ENCODE measurements at regions not wholly inside any gene's neighbourhood (a gene's known extent, or its start where the extent isn't known, plus 50 kb on each side); places are given as distances from the start of the nearest gene placed in this dataset.

GRCh38 chr12:18932211-18932610 is 194.3 kb downstream of the CAPZA3 start:
- no peak for TF ChIP-seq POLR2AphosphoS5 (IDR thresholded peaks at IDR 0.05; ENCODE audit: control insufficient read depth, insufficient read depth, low read depth, low read length)
- no peak for TF ChIP-seq MEF2A (IDR thresholded peaks at IDR 0.05; ENCODE audit: control insufficient read depth, low read depth, low read length)

Measured in K562 (cell line).